ENCODE measurements at regions not wholly inside any gene's neighbourhood (a gene's known extent, or its start where the extent isn't known, plus 50 kb on each side); places are given as distances from the start of the nearest gene placed in this dataset.
A peak's percentile ranks its signal among the peaks of the same experiment; 100 is the strongest.

DNA sequence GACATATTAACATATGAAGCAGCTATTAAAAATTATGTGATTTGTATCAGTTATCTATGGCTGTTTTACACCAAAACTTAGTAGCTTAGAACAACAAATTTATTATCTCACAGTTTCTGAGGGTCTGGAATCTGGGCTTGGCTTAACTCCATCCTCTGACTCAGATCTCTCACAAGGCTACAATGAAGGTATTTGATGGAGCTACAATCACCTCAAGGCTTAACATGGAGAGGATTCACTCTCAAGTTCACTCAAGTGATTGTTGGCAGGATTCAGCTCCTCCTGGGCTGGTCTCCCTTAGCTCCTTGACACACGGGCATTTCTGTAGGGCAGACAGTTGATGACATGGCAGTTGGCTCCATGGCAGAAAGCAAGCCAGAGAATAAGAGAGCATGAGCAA lies 133.0 kb upstream of the SLC14A2 start:
- H3K4me3 ChIP-seq (ENCODE audit: insufficient read depth, low read depth, low read length), result no peak overlapping the region
- peaks cover 4% of the 10 kb centered on the region for H3K27me3 Mint-ChIP-seq (ENCODE audit: low read depth, unreplicated experiment)
- H3K4me3 Mint-ChIP-seq (ENCODE audit: unreplicated experiment), result no peak overlapping the region
- peak overlapping the region; percentile 50 for H3K4me2 ChIP-seq (ENCODE audit: low read length)
- no peak overlapping the region for H3K9ac ChIP-seq (ENCODE audit: low read length)
- H3K9me3 ChIP-seq (ENCODE audit: insufficient read depth, low read depth, low read length), result no peaks in the 10 kb centered on the region
- H3K4me1 Mint-ChIP-seq (ENCODE audit: low read depth, unreplicated experiment), result no peaks in the 10 kb centered on the region
- no peaks in the 10 kb centered on the region for H3K36me3 ChIP-seq (ENCODE audit: insufficient read depth, low read length)
- H3K36me3 Mint-ChIP-seq (ENCODE audit: low read depth, unreplicated experiment), result no peaks in the 10 kb centered on the region
- H3K27ac ChIP-seq (ENCODE audit: low read depth, low read length), result no peak overlapping the region
- H3K27me3 ChIP-seq (ENCODE audit: insufficient read depth, low read length), result peaks cover 4% of the 10 kb centered on the region
- DNase-seq (ENCODE audit: low read depth) (peak; percentile 66), FAIRE-seq (no peak)
- no peaks in the 10 kb centered on the region for H4K20me1 ChIP-seq (ENCODE audit: insufficient read depth, low read length)
- H3K79me2 ChIP-seq (ENCODE audit: insufficient read depth, low read length), result no peaks in the 10 kb centered on the region
- H3K4me1 ChIP-seq (ENCODE audit: insufficient read depth, low read length), result peaks cover 4% of the 10 kb centered on the region
- peaks cover 2% of the 10 kb centered on the region for H3K9me3 Mint-ChIP-seq (ENCODE audit: unreplicated experiment)
- no peak overlapping the region for H2AFZ ChIP-seq (ENCODE audit: low read depth, low read length)
- TF ChIP-seq EZH2 (IDR thresholded peaks at IDR 0.05; ENCODE audit: insufficient read depth, low read length), result no peak
- TF ChIP-seq, protein P1, sequence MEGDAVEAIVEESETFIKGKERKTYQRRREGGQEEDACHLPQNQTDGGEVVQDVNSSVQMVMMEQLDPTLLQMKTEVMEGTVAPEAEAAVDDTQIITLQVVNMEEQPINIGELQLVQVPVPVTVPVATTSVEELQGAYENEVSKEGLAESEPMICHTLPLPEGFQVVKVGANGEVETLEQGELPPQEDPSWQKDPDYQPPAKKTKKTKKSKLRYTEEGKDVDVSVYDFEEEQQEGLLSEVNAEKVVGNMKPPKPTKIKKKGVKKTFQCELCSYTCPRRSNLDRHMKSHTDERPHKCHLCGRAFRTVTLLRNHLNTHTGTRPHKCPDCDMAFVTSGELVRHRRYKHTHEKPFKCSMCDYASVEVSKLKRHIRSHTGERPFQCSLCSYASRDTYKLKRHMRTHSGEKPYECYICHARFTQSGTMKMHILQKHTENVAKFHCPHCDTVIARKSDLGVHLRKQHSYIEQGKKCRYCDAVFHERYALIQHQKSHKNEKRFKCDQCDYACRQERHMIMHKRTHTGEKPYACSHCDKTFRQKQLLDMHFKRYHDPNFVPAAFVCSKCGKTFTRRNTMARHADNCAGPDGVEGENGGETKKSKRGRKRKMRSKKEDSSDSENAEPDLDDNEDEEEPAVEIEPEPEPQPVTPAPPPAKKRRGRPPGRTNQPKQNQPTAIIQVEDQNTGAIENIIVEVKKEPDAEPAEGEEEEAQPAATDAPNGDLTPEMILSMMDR (IDR thresholded peaks at IDR 0.05; ENCODE audit: insufficient read depth, low read depth, low read length), result no peak
- H3K27ac Mint-ChIP-seq (ENCODE audit: unreplicated experiment), result no peak overlapping the region

DNA sequence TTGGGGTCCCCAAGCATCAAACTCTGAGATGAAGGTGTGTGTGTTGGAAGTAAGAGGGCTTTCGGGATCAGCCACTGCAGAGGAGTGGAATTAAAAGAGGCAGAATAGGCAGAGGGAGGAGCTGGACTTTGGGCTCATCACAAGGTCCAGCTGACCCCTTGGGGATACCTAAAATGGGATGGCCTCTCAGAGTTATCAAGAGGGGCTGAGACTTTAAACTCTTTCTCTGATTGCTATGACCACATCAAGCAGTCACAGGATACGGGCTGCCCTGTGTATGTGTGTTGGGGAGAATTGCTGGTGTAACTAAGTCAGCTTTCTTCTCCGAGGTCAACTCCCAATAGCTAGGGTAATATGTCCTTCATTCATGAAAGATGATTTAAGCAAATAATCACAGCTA lies 127.7 kb upstream of the SLC14A2 start:
- Histone ChIP-seq H3K9me3 (ENCODE audit: insufficient read depth, low read depth, low read length) (no peaks in the 10 kb centered on the region), H4K20me1 (ENCODE audit: insufficient read depth, low read length) (no peaks in the 10 kb centered on the region), H3K4me3 (ENCODE audit: insufficient read depth, low read depth, low read length) (no peak overlapping the region), H3K4me1 (ENCODE audit: insufficient read depth, low read length) (no peaks in the 10 kb centered on the region), H3K36me3 (ENCODE audit: insufficient read depth, low read length) (no peaks in the 10 kb centered on the region), H3K27me3 (ENCODE audit: insufficient read depth, low read length) (peaks cover 4% of the 10 kb centered on the region), H3K4me2 (ENCODE audit: low read length) (no peak overlapping the region), H3K27ac (ENCODE audit: low read depth, low read length) (no peak overlapping the region), H3K79me2 (ENCODE audit: insufficient read depth, low read length) (no peaks in the 10 kb centered on the region), H3K9ac (ENCODE audit: low read length) (no peak overlapping the region), H2AFZ (ENCODE audit: low read depth, low read length) (no peak overlapping the region)
- Mint-ChIP-seq H3K9me3 (ENCODE audit: unreplicated experiment) (peaks cover 2% of the 10 kb centered on the region), H3K27me3 (ENCODE audit: low read depth, unreplicated experiment) (no peaks in the 10 kb centered on the region), H3K27ac (ENCODE audit: unreplicated experiment) (no peak overlapping the region), H3K4me1 (ENCODE audit: low read depth, unreplicated experiment) (no peaks in the 10 kb centered on the region), H3K36me3 (ENCODE audit: low read depth, unreplicated experiment) (no peaks in the 10 kb centered on the region), H3K4me3 (ENCODE audit: unreplicated experiment) (no peak overlapping the region)
- DNase-seq (ENCODE audit: low read depth) (no peak), FAIRE-seq (no peak)
- TF ChIP-seq EZH2 (IDR thresholded peaks at IDR 0.05; ENCODE audit: insufficient read depth, low read length), result no peak
- TF ChIP-seq, protein P1 (IDR thresholded peaks at IDR 0.05; ENCODE audit: insufficient read depth, low read depth, low read length), result no peak

DNA sequence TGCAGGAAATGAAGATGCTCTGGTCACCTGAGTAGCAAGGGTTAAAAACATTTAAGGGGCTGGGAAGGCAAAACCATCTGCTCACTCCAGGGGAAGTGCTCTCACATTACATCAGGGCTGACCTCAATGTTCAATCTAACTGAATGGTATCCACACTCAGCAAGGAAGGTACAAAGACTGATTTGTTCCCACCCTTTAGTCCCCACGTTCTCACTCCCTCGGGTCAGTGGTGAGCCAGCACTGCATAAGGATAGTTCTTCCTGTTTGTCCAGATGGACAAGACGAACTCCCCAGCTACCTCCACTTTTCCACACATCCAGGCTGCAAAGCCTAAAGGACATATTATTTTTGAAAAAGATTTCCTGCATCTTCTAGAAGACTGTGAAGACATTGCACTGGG lies 126.6 kb upstream of the SLC14A2 start:
- no peak overlapping the region for H3K4me3 Mint-ChIP-seq (ENCODE audit: unreplicated experiment)
- H3K4me1 Mint-ChIP-seq (ENCODE audit: low read depth, unreplicated experiment), result no peaks in the 10 kb centered on the region
- no peaks in the 10 kb centered on the region for H3K27me3 Mint-ChIP-seq (ENCODE audit: low read depth, unreplicated experiment)
- FAIRE-seq (no peak), DNase-seq (ENCODE audit: low read depth) (no peak)
- Histone ChIP-seq H3K79me2 (ENCODE audit: insufficient read depth, low read length) (no peaks in the 10 kb centered on the region), H3K36me3 (ENCODE audit: insufficient read depth, low read length) (no peaks in the 10 kb centered on the region), H3K4me1 (ENCODE audit: insufficient read depth, low read length) (no peaks in the 10 kb centered on the region), H4K20me1 (ENCODE audit: insufficient read depth, low read length) (no peaks in the 10 kb centered on the region), H3K4me2 (ENCODE audit: low read length) (no peak overlapping the region), H3K4me3 (ENCODE audit: insufficient read depth, low read depth, low read length) (no peak overlapping the region), H3K27me3 (ENCODE audit: insufficient read depth, low read length) (peaks cover 4% of the 10 kb centered on the region), H3K9me3 (ENCODE audit: insufficient read depth, low read depth, low read length) (no peaks in the 10 kb centered on the region), H3K27ac (ENCODE audit: low read depth, low read length) (no peak overlapping the region), H3K9ac (ENCODE audit: low read length) (no peak overlapping the region), H2AFZ (ENCODE audit: low read depth, low read length) (no peak overlapping the region)
- no peaks in the 10 kb centered on the region for H3K36me3 Mint-ChIP-seq (ENCODE audit: low read depth, unreplicated experiment)
- peaks cover 2% of the 10 kb centered on the region for H3K9me3 Mint-ChIP-seq (ENCODE audit: unreplicated experiment)
- no peak overlapping the region for H3K27ac Mint-ChIP-seq (ENCODE audit: unreplicated experiment)
- TF ChIP-seq, protein P1 (IDR thresholded peaks at IDR 0.05; ENCODE audit: insufficient read depth, low read depth, low read length), result no peak
- TF ChIP-seq EZH2 (IDR thresholded peaks at IDR 0.05; ENCODE audit: insufficient read depth, low read length), result no peak

All from astrocyte (in vitro differentiated cells and primary cell).